ES-I3 (cell line): ENCODE measurements at regions not wholly inside any gene's neighbourhood (a gene's known extent, or its start where the extent isn't known, plus 50 kb on each side); places are given as distances from the start of the nearest gene placed in this dataset.

Source experiments
- H3K36me3 ChIP-seq: 2 replicates; pipeline ENCODE4 v1.6.1; 2013; ENCODE audit warnings: mild to moderate bottlenecking, low read length, control low read depth, moderate library complexity; ENCODE audit not compliant: insufficient read depth
- H3K4me1 ChIP-seq: 2 replicates; pipeline ENCODE4 v1.6.1; 2013; ENCODE audit warnings: mild to moderate bottlenecking, control low read depth, low read length; ENCODE audit not compliant: insufficient read depth
- H3K9ac ChIP-seq: 2 replicates; pipeline ENCODE4 v1.6.1; 2013; ENCODE audit warnings: low read depth, mild to moderate bottlenecking, low read length, moderate library complexity
- H3K9me3 ChIP-seq: 2 replicates; pipeline ENCODE4 v1.6.1; 2013; ENCODE audit warnings: mild to moderate bottlenecking, low read length, moderate library complexity; ENCODE audit not compliant: control insufficient read depth, insufficient read depth

GRCh38 chr10:1874533-1874932 lies 137.2 kb upstream of the ADARB2 start:
- no peaks in the 10 kb centered on the region for H3K4me1 ChIP-seq
- H3K9me3 ChIP-seq: no peaks in the 10 kb centered on the region
- no peaks in the 10 kb centered on the region for H3K36me3 ChIP-seq
- H3K9ac ChIP-seq: no peak overlapping the region

- Histone ChIP-seq H3K9ac (no peak overlapping the region), H3K36me3 (no peaks in the 10 kb centered on the region), H3K4me1 (no peaks in the 10 kb centered on the region), H3K9me3 (no peaks in the 10 kb centered on the region)
Measured at GRCh38 chr10:1873661-1874315, 136.5 kb upstream of the ADARB2 start.

DNA sequence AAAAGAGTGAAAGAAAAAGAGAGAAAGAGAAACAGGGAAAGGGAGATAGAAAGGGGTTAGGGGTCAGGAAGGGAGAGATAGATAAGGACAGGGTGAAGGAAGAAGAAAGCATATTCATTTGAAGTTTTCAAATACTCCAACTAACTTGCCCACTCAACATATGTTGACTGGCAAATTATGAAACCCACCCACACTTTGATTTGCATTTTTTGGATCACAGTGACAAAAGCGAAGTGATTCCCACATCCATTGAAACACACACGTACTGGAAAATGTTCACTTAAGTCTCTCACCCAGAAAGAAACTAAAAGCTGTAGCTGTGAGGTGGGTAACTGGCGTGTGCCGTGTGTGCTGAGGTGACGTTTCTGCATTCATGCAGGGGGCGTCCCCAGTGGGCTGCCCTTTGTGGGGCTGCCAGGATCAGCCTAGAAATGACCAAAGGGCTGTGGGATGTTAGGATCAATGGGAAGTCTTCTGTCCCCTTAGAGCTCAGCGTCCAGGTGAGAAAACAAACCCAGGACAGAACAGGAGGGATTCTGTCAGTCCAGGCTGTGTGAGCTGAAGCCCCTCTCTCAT lies 134.9 kb upstream of the ADARB2 start:
- H3K36me3 ChIP-seq: no peaks in the 10 kb centered on the region
- H3K4me1 ChIP-seq: no peaks in the 10 kb centered on the region

GRCh38 chr10:1870491-1870890 lies 133.2 kb upstream of the ADARB2 start:
- Histone ChIP-seq H3K4me1 (no peaks in the 10 kb centered on the region), H3K36me3 (no peaks in the 10 kb centered on the region), H3K9ac (no peak overlapping the region), H3K9me3 (no peaks in the 10 kb centered on the region)

More for the DNA sequence above, 134.9 kb upstream of the ADARB2 start:
- Histone ChIP-seq H3K9me3 (no peaks in the 10 kb centered on the region), H3K9ac (no peak overlapping the region)

- Histone ChIP-seq H3K9me3 (no peaks in the 10 kb centered on the region), H3K9ac (no peak overlapping the region), H3K4me1 (no peaks in the 10 kb centered on the region), H3K36me3 (no peaks in the 10 kb centered on the region)
Measured at GRCh38 chr10:1869861-1870260, 132.5 kb upstream of the ADARB2 start.

DNA sequence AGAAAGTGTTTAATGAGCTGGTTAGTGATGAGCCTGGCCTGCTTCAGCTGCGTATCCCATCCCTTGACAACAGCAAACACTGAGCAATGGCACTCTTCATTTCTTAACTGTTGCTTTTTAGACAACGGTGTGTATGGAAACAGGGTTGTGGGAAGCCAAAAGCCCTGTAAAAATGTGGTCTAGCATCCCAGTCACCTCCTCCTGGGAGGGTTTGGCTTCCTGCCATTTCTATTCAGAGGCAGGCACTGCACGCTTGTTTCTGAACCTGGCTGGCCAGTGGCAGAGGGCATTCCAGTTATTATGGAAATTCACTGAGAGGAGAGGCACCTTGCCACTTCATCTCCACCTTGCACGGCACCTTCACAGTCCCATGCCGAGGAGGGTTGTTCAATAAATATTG lies 123.0 kb upstream of the ADARB2 start:
- Histone ChIP-seq H3K36me3 (no peaks in the 10 kb centered on the region), H3K4me1 (no peaks in the 10 kb centered on the region), H3K9ac (no peak overlapping the region), H3K9me3 (no peaks in the 10 kb centered on the region; the same call in 1 of the 2 replicates)

- Histone ChIP-seq H3K4me1 (no peaks in the 10 kb centered on the region), H3K9ac (no peak overlapping the region), H3K36me3 (no peaks in the 10 kb centered on the region), H3K9me3 (no peaks in the 10 kb centered on the region)
Measured at GRCh38 chr10:1858547-1858946, 121.2 kb upstream of the ADARB2 start.

- H3K9me3 ChIP-seq: no peaks in the 10 kb centered on the region
- no peak overlapping the region for H3K9ac ChIP-seq
- no peaks in the 10 kb centered on the region for H3K36me3 ChIP-seq
- H3K4me1 ChIP-seq: no peaks in the 10 kb centered on the region
Measured at GRCh38 chr10:1858048-1858447, 120.7 kb upstream of the ADARB2 start.

- no peaks in the 10 kb centered on the region for H3K4me1 ChIP-seq
- no peaks in the 10 kb centered on the region for H3K36me3 ChIP-seq
- no peak overlapping the region for H3K9ac ChIP-seq
- H3K9me3 ChIP-seq: no peaks in the 10 kb centered on the region
Measured at GRCh38 chr10:1855911-1856310, 118.6 kb upstream of the ADARB2 start.

GRCh38 chr10:1854271-1854670 lies 116.9 kb upstream of the ADARB2 start:
- H3K9me3 ChIP-seq: no peaks in the 10 kb centered on the region
- no peaks in the 10 kb centered on the region for H3K4me1 ChIP-seq
- no peak overlapping the region for H3K9ac ChIP-seq
- H3K36me3 ChIP-seq: no peaks in the 10 kb centered on the region

DNA sequence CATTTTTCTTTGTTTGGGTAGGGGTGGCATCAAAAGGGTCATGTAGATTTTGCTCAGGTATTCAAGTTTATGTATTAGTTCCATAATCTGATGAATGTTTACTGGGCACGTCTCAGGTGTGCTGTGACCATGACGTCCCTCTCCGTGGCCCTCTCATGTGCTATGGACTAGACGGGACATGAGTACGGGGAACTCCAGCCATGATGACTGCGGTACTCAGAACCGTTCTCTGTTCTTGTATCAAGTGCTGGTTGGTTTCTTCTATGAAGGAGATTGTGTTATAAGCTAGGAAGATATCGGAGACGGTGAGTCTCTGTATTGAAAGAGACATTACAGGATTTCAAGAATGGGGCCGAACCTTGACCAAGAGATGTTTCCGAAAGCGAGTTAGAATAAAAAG lies 116.5 kb upstream of the ADARB2 start:
- no peak overlapping the region for H3K9ac ChIP-seq
- H3K9me3 ChIP-seq: no peaks in the 10 kb centered on the region
- no peaks in the 10 kb centered on the region for H3K36me3 ChIP-seq
- H3K4me1 ChIP-seq: no peaks in the 10 kb centered on the region

GRCh38 chr10:1852841-1853240 lies 115.5 kb upstream of the ADARB2 start:
- H3K9ac ChIP-seq: no peak overlapping the region
- H3K4me1 ChIP-seq: no peaks in the 10 kb centered on the region
- H3K36me3 ChIP-seq: no peaks in the 10 kb centered on the region
- H3K9me3 ChIP-seq: no peaks in the 10 kb centered on the region

- no peaks in the 10 kb centered on the region for H3K36me3 ChIP-seq
- no peaks in the 10 kb centered on the region for H3K4me1 ChIP-seq
- no peak overlapping the region for H3K9ac ChIP-seq
- H3K9me3 ChIP-seq: no peaks in the 10 kb centered on the region
Measured at GRCh38 chr10:1851762-1852161, 114.4 kb upstream of the ADARB2 start.

- H3K9me3 ChIP-seq: no peaks in the 10 kb centered on the region
Measured at GRCh38 chr10:1850971-1851527, 113.7 kb upstream of the ADARB2 start.

GRCh38 chr10:1847361-1847760 lies 110.0 kb upstream of the ADARB2 start:
- H3K9ac ChIP-seq: no peak overlapping the region
- H3K9me3 ChIP-seq: no peaks in the 10 kb centered on the region
- no peaks in the 10 kb centered on the region for H3K36me3 ChIP-seq
- no peaks in the 10 kb centered on the region for H3K4me1 ChIP-seq

More at GRCh38 chr10:1850971-1851527, 113.7 kb upstream of the ADARB2 start:
- H3K9ac ChIP-seq: no peak overlapping the region
- H3K4me1 ChIP-seq: no peaks in the 10 kb centered on the region
- no peaks in the 10 kb centered on the region for H3K36me3 ChIP-seq
